Activated T-helper 2 cell treated with anti-CD3 and anti-CD28 coated beads, Interferon-gamma antibody, Interleukin-2, Interleukin-4, amounts not matched to agents 10 μg/mL and 5 μg/mL and 100 μg/mL, durations not matched to agents 14 hours and 24 hours and 36 hours (primary cell): ENCODE measurements at regions not wholly inside any gene's neighbourhood (a gene's known extent, or its start where the extent isn't known, plus 50 kb on each side); places are given as distances from the start of the nearest gene placed in this dataset.

Source experiments
- DNase-seq: peaks from one replicate; pipeline ENCODE4 v3.0.0; 2021; ENCODE audit warnings: low spot score
- H3K27ac Mint-ChIP-seq: one replicate; pipeline ENCODE4 v1.8.0; 2021; ENCODE audit warnings: mixed read lengths
- H3K27me3 Mint-ChIP-seq: one replicate; pipeline ENCODE4 v1.8.0; 2021; ENCODE audit warnings: low read depth, mixed read lengths
- H3K36me3 Mint-ChIP-seq: one replicate; pipeline ENCODE4 v1.8.0; 2021; ENCODE audit warnings: low read depth, mixed read lengths
- H3K4me1 Mint-ChIP-seq: one replicate; pipeline ENCODE4 v1.8.0; 2021; ENCODE audit warnings: low read depth, mixed read lengths
- H3K4me3 Mint-ChIP-seq: one replicate; pipeline ENCODE4 v1.8.0; 2021; ENCODE audit warnings: low read depth, mild to moderate bottlenecking, moderate library complexity, mixed read lengths
- H3K9me3 Mint-ChIP-seq: one replicate; pipeline ENCODE4 v1.8.0; 2021; ENCODE audit warnings: mixed read lengths
- intact Hi-C: fragments of 100-400 bp; cut with micrococcal nuclease; formaldehyde crosslinking; loops from one replicate; pipeline ENCODE4 v1.15.1; 2023

DNA sequence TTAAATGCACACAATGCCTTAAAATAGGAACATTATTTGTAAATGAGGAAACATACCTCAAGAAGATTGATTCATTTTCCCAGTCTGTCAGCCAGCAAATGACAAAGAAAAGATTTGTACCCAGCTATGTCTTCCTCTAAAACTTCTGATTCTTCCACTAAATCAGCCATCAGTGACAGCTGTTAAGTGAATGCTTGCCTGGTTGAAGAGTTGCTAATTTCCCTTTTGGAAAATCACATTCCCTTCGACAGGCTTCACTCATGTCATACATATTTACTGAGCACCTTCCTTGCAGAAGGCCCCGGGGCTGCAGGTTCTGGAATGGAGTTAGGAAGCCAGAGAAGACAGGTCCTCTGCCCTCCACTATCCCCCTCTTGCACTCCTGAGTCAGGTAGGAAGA is 112.0 kb upstream of the SLC66A3 start:
- peaks cover 10% of the 10 kb centered on the region for H3K9me3 Mint-ChIP-seq
- H3K27ac Mint-ChIP-seq: no peak overlapping the region
- intact Hi-C loops: no loop called here
- no peak overlapping the region for H3K4me3 Mint-ChIP-seq
- DNase-seq: no peak
- no peaks in the 10 kb centered on the region for H3K4me1 Mint-ChIP-seq
- H3K27me3 Mint-ChIP-seq: peaks cover 1% of the 10 kb centered on the region
- H3K36me3 Mint-ChIP-seq: no peaks in the 10 kb centered on the region

DNA sequence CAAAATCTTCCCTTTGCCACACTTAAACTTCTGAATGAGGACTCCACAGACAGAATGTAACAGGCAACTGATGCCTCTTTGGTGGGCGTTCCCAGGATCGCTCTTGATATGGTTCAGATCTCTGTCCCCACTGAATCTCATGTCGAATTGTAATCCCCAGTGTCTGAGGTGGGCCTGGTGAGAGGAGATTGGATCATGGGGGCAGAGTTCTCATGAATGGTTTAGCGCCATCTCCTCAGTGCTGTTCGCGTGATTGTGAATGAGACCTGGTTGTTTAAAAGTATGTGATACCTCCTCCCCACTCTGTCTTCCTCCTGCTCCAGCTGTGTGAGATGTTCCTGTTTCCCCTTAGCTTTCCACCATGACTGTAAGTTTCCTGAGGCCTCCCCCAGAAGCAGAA is 111.1 kb upstream of the SLC66A3 start:
- Mint-ChIP-seq H3K4me1 (no peaks in the 10 kb centered on the region), H3K4me3 (no peak overlapping the region), H3K36me3 (no peaks in the 10 kb centered on the region), H3K27ac (no peak overlapping the region), H3K9me3 (peaks cover 5% of the 10 kb centered on the region), H3K27me3 (peaks cover 1% of the 10 kb centered on the region)
- intact Hi-C loops: no loop called here
- no peak for DNase-seq

DNA sequence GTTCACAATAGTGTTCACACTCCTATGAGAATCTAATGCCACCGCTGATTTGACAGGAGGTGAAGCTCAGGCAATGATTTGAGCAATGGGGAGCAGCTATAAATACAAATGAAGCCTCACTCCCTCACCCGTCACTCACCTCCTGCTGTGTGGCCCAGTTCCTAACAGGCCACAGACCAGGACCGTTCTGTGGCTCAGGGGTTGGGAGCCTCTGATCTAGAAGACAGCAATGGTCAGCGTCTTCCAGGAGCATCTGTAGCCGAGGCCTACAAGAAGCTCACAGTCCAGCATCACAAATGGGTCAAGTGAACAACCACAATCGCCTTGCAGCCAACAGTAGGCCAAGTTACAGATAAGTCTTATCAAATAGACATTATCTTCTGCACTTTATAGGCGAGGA is 110.0 kb upstream of the SLC66A3 start:
- no peak for DNase-seq
- Mint-ChIP-seq H3K27ac (no peak overlapping the region), H3K27me3 (peaks cover 1% of the 10 kb centered on the region), H3K9me3 (no peaks in the 10 kb centered on the region), H3K36me3 (no peaks in the 10 kb centered on the region), H3K4me1 (no peaks in the 10 kb centered on the region), H3K4me3 (no peak overlapping the region)
- intact Hi-C loops: no loop called here

- intact Hi-C loops: no loop called here
- H3K4me3 Mint-ChIP-seq: no peak overlapping the region
- H3K27ac Mint-ChIP-seq: no peak overlapping the region
- no peaks in the 10 kb centered on the region for H3K36me3 Mint-ChIP-seq
- no peaks in the 10 kb centered on the region for H3K9me3 Mint-ChIP-seq
- H3K4me1 Mint-ChIP-seq: no peaks in the 10 kb centered on the region
- H3K27me3 Mint-ChIP-seq: peaks cover 1% of the 10 kb centered on the region
- no peak for DNase-seq
These were observed 106.8 kb upstream of the SLC66A3 start for GRCh38 chr2:11048335-11049008.

- Mint-ChIP-seq H3K4me3 (no peak overlapping the region), H3K27ac (no peak overlapping the region), H3K4me1 (no peaks in the 10 kb centered on the region), H3K27me3 (no peaks in the 10 kb centered on the region), H3K36me3 (no peaks in the 10 kb centered on the region), H3K9me3 (no peaks in the 10 kb centered on the region)
- intact Hi-C loops: no loop called here
- DNase-seq: no peak
These were observed 104.7 kb upstream of the SLC66A3 start for GRCh38 chr2:11050565-11050964.

DNA sequence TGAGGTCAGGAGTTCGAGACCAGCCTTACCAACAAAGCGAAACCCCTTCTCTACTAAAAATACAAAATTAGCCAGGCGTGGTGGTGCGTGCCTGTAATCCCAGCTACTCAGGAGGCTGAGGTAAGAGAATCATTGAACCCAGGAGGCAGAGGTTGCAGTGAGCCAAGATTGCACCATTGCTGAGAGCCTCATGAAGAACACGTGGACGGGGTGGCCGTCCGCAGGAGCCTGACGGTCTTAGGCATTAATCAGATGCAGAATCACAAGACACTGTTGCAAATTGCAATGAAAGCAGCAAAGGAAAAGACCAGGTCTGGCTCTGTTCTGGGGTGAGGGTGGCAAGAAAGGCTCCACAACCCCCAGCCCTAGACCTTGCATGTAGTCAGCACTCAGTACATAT is 104.0 kb upstream of the SLC66A3 start:
- Mint-ChIP-seq H3K27me3 (no peaks in the 10 kb centered on the region), H3K36me3 (no peaks in the 10 kb centered on the region), H3K9me3 (no peaks in the 10 kb centered on the region), H3K4me3 (no peak overlapping the region), H3K4me1 (no peaks in the 10 kb centered on the region), H3K27ac (no peak overlapping the region)
- no peak for DNase-seq
- intact Hi-C loops: no loop called here

DNA sequence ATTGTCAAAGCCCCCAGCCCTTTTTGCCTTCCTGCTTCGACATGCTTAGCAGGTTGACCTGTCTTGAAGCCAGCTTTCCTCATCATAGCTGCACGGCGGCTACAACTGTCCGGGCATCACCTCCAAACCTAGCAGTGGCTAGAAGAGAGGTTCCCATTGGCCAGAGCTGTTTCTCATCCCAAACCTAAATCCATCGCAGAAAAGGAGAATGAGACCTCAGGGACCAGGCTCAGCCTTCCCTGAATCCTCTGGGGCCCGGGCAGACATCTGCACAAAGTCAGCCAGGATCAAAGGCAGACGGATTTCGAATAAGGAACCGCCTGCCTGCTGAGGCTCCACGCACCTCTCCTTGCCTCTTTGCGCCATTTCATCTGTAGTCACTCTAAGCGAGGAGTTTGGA is 101.7 kb upstream of the SLC66A3 start:
- intact Hi-C loops: no loop called here
- DNase-seq: no peak
- no peak overlapping the region for H3K27ac Mint-ChIP-seq
- H3K4me3 Mint-ChIP-seq: no peak overlapping the region
- H3K9me3 Mint-ChIP-seq: no peaks in the 10 kb centered on the region
- H3K27me3 Mint-ChIP-seq: peaks cover 9% of the 10 kb centered on the region
- no peaks in the 10 kb centered on the region for H3K36me3 Mint-ChIP-seq
- H3K4me1 Mint-ChIP-seq: no peaks in the 10 kb centered on the region

- Mint-ChIP-seq H3K27ac (no peak overlapping the region), H3K27me3 (peaks cover 9% of the 10 kb centered on the region), H3K4me1 (no peaks in the 10 kb centered on the region), H3K36me3 (no peaks in the 10 kb centered on the region), H3K4me3 (no peak overlapping the region), H3K9me3 (peaks cover under 1% of the 10 kb centered on the region)
- intact Hi-C loops: no loop called here
- DNase-seq: no peak
These were observed 100.2 kb upstream of the SLC66A3 start for GRCh38 chr2:11054783-11055678.

DNA sequence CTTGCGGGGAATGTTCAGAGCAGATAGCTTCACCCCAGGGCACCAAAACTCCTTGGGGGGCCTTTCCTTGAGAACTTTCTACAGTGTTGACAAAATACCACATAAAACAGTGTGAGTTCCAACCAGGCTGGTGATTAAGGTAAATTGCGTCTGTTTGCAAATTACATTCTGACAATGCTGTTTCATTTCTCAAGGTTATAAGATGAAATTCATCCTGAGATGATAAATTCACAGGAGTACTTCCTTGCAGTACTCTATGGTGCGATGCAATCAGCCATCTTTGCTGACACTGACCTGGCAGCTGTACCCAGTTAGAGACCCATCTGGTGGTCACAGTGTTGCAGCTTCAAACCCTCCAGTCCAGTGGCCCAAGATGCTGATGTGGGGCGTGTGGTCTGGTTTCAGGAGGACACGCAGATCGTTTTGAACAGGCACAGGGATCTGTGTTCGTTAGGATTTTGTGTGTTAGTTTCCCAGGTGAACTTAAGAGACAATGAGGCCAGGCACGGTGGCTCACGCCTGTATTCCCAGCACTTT is 99.5 kb upstream of the SLC66A3 start:
- H3K9me3 Mint-ChIP-seq: peaks cover 7% of the 10 kb centered on the region
- H3K27ac Mint-ChIP-seq: no peak overlapping the region
- H3K36me3 Mint-ChIP-seq: no peaks in the 10 kb centered on the region
- no peak for DNase-seq
- no peaks in the 10 kb centered on the region for H3K4me1 Mint-ChIP-seq
- peaks cover 11% of the 10 kb centered on the region for H3K27me3 Mint-ChIP-seq
- intact Hi-C loops: no loop called here
- no peak overlapping the region for H3K4me3 Mint-ChIP-seq

DNA sequence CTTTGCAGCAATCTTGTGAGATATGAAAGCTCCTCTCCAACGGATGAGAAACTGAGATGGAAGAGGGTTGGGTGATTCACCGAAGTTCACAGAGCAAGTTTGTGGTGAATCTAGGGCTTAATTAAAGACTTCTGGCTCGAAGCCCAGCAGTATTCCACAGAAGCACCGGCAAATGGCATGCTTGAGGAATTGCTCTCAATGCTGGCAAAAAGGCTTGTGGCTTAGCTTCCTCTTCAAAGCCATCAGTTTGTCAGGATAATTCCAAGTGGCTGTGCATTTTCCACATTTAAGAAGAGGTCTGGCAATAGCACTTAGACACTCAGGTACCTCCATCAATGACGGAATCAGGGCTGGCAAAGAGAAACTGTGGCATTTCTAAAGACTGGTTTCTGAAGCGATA is 98.7 kb upstream of the SLC66A3 start:
- DNase-seq: no peak
- intact Hi-C loops: no loop called here
- H3K27ac Mint-ChIP-seq: no peak overlapping the region
- no peak overlapping the region for H3K4me3 Mint-ChIP-seq
- H3K36me3 Mint-ChIP-seq: no peaks in the 10 kb centered on the region
- peaks cover 14% of the 10 kb centered on the region for H3K27me3 Mint-ChIP-seq
- H3K4me1 Mint-ChIP-seq: no peaks in the 10 kb centered on the region
- H3K9me3 Mint-ChIP-seq: peaks cover 12% of the 10 kb centered on the region

- Mint-ChIP-seq H3K9me3 (peaks cover 12% of the 10 kb centered on the region), H3K27ac (no peak overlapping the region), H3K27me3 (peaks cover 14% of the 10 kb centered on the region), H3K36me3 (no peaks in the 10 kb centered on the region), H3K4me1 (no peaks in the 10 kb centered on the region), H3K4me3 (no peak overlapping the region)
- DNase-seq: no peak
- intact Hi-C loops: no loop called here
These were observed 98.2 kb upstream of the SLC66A3 start for GRCh38 chr2:11057031-11057430.

- Mint-ChIP-seq H3K9me3 (peaks cover 12% of the 10 kb centered on the region), H3K36me3 (no peaks in the 10 kb centered on the region), H3K27me3 (peaks cover 18% of the 10 kb centered on the region), H3K27ac (no peak overlapping the region), H3K4me1 (no peaks in the 10 kb centered on the region), H3K4me3 (no peak overlapping the region)
- intact Hi-C loops: no loop called here
- DNase-seq: no peak
These were observed 97.1 kb upstream of the SLC66A3 start for GRCh38 chr2:11058129-11058528.
